Pancreas (tissue), 10 donors: ENCODE measurements at regions not wholly inside any gene's neighbourhood (a gene's known extent, or its start where the extent isn't known, plus 50 kb on each side); places are given as distances from the start of the nearest gene placed in this dataset.
A peak's percentile ranks its signal among the peaks of the same experiment; 100 is the strongest.
"Not testable (repeated sequence)": the region's sequence is repeated elsewhere in the genome, so short reads cannot be mapped to it uniquely, and the experiment has no call there.

ENCODE experiments used
- ATAC-seq, 4 donors: fragments of 200-7000 bp; cut with Tn5 transposase; one replicate each; pipeline versions ENCODE4 v1.8.0 to v1.9.1; 2020; ENCODE audit warnings: mild to moderate bottlenecking in 4 of 4, moderate library complexity in 4 of 4
- DNase-seq, 6 donors: peaks; one replicate each; pipeline ENCODE4 v3.0.0-alpha.2; 2020
- FAIRE-seq: peaks from 2 replicates; lab custom pipeline; 2012; peaks lifted over from hg19 to GRCh38; lab: Jason Lieb, UNC
- H3K27ac ChIP-seq, 4 donors: fragments of 200-600 bp; sonication (generic); 1 replicate in 3 of 4; 2 replicates in 1 of 4; pipeline versions ENCODE4 v1.5.0 to v1.8.0; 2020
- H3K27me3 ChIP-seq, 4 donors: fragments of 200-600 bp; one replicate each; pipeline ENCODE4 v1.8.0; 2021
- H3K36me3 ChIP-seq, 3 donors: fragments of 200-600 bp; sonication (generic) in 1 of 3; one replicate each; pipeline versions ENCODE4 v1.5.0 to v1.8.0; 2020 to 2021
- H3K4me1 ChIP-seq, 3 donors: fragments of 200-600 bp; one replicate each; pipeline ENCODE4 v1.8.0; 2021
- H3K4me3 ChIP-seq, 4 donors: fragments of 200-600 bp; sonication (generic) in 2 of 4; one replicate each; pipeline versions ENCODE4 v1.5.0 to v1.8.0; 2020 to 2021
- H3K9me3 ChIP-seq, 4 donors: fragments of 200-600 bp; one replicate each; pipeline ENCODE4 v1.8.0; 2021
- CTCF ChIP-seq, 4 donors: fragments of 200-600 bp; sonication (generic) in 3 of 4; IDR thresholded peaks; one replicate each; pipeline versions ENCODE4 v1.5.0 to v1.8.0; 2021; ENCODE audit warnings: antibody characterized with exemption in 4 of 4
- WGBS, 2 donors: extraction: QIAGEN DNeasy Blood & Tissue Kit; methylation state at CpG; one replicate each; pipeline ENCODE4 v1.1.7; 2013; 5-methylcytosine and 5-hydroxymethylcytosine counted together
- intact Hi-C, 3 donors: fragments of 100-400 bp; cut with DNase I; formaldehyde crosslinking; loops; one replicate each; pipeline versions ENCODE4 v1.11.1 to v1.14.2; 2022
- donor health status: healthy with polysubstance abuse.
- donor health status: DM: no; HTN: no; CAD: no; lungs with moderate emphysema.
- donor health status: DM: no; HTN: no; CAD: no.
- donor health status: control.
- donor health status: control.
- donor health status: Bipolar disorder and iron deficiency.
- donor health status: DM: yes; HTN: yes; CAD: no.
- donor health status: DM: no; HTN: no; CAD: no.
- donor health status: DM: no; HTN: no; CAD: no.
- donor health status: DM: yes; HTN: yes; CAD: no.

- no peak for DNase-seq
- no peaks in the 10 kb centered on the region for H3K27me3 ChIP-seq
- no peak for ATAC-seq
- no peak overlapping the region for H3K4me3 ChIP-seq
- no peak overlapping the region for H3K27ac ChIP-seq
- no peak for TF ChIP-seq CTCF (IDR thresholded peaks at IDR 0.05)
- H3K9me3 ChIP-seq, result no peaks in the 10 kb centered on the region
- H3K4me1 ChIP-seq, result no peaks in the 10 kb centered on the region
- WGBS, 2 donors, result 37 to 42% methylated on average over 1 of the region's 1 CpG
- FAIRE-seq, result no peak
- intact Hi-C loops, result no loop called here
- no peaks in the 10 kb centered on the region for H3K36me3 ChIP-seq
Measured at GRCh38 chr5:12133520-12133919, 229.3 kb upstream of the CTNND2 start.

GRCh38 chr5:12131020-12131419 is 226.8 kb upstream of the CTNND2 start:
- H3K27me3 ChIP-seq, H3K4me3 ChIP-seq, FAIRE-seq, H3K36me3 ChIP-seq, H3K27ac ChIP-seq, ATAC-seq, intact Hi-C loops, H3K9me3 ChIP-seq, H3K4me1 ChIP-seq, DNase-seq: not testable (repeated sequence)
- 81 to 89% methylated on average over 2 of the region's 2 CpGs for WGBS, 2 donors

GRCh38 chr5:12125895-12126294 is 221.6 kb upstream of the CTNND2 start:
- Histone ChIP-seq H3K36me3 (no peaks in the 10 kb centered on the region), H3K4me1 (no peaks in the 10 kb centered on the region), H3K27ac (no peak overlapping the region), H3K4me3 (no peak overlapping the region), H3K9me3 (no peaks in the 10 kb centered on the region), H3K27me3 (no peaks in the 10 kb centered on the region)
- no peak for TF ChIP-seq CTCF (IDR thresholded peaks at IDR 0.05)
- ATAC-seq (no peak), FAIRE-seq (no peak), DNase-seq (peak in 1 of 6 donors; percentile 27)
- WGBS, 2 donors, result 83 to 88% methylated on average over 7 of the region's 7 CpGs
- intact Hi-C loops, result no loop called here

GRCh38 chr5:12119657-12120056 is 215.4 kb upstream of the CTNND2 start:
- ATAC-seq (no peak), DNase-seq (no peak), FAIRE-seq (no peak)
- H3K4me1 ChIP-seq, result no peaks in the 10 kb centered on the region
- intact Hi-C loops, result no loop called here
- H3K27ac ChIP-seq, result no peak overlapping the region
- no peaks in the 10 kb centered on the region for H3K36me3 ChIP-seq
- no peak for TF ChIP-seq CTCF (IDR thresholded peaks at IDR 0.05)
- no peaks in the 10 kb centered on the region for H3K27me3 ChIP-seq
- H3K4me3 ChIP-seq, result no peak overlapping the region
- WGBS, 2 donors, result 51 to 59% methylated on average over 3 of the region's 3 CpGs
- H3K9me3 ChIP-seq, result no peaks in the 10 kb centered on the region

GRCh38 chr5:12114075-12114474 is 209.8 kb upstream of the CTNND2 start:
- Histone ChIP-seq H3K4me1 (peaks cover 3 to 10% (median 9%) of the 10 kb centered on the region in 3 donors), H3K27ac (no peak overlapping the region), H3K36me3 (no peaks in the 10 kb centered on the region), H3K27me3 (no peaks in the 10 kb centered on the region), H3K4me3 (no peak overlapping the region), H3K9me3 (no peaks in the 10 kb centered on the region)
- FAIRE-seq (no peak), ATAC-seq (no peak), DNase-seq (no peak)
- WGBS, 2 donors, result 86 to 98% methylated on average over 1 of the region's 1 CpG
- intact Hi-C loops, result no loop called here
- no peak for TF ChIP-seq CTCF (IDR thresholded peaks at IDR 0.05)
